HG02938 (cell line): ENCODE measurements at regions not wholly inside any gene's neighbourhood (a gene's known extent, or its start where the extent isn't known, plus 50 kb on each side); places are given as distances from the start of the nearest gene placed in this dataset.
"Not testable (repeated sequence)": the region's sequence is repeated elsewhere in the genome, so short reads cannot be mapped to it uniquely, and the experiment has no call there.

Source experiments
- ATAC-seq: cut with Tn5 transposase; IDR thresholded peaks from one replicate; pipeline ENCODE4 v1.9.1; 2021; ENCODE audit warnings: mild to moderate bottlenecking, moderate library complexity; ENCODE audit not compliant: unreplicated experiment

DNA sequence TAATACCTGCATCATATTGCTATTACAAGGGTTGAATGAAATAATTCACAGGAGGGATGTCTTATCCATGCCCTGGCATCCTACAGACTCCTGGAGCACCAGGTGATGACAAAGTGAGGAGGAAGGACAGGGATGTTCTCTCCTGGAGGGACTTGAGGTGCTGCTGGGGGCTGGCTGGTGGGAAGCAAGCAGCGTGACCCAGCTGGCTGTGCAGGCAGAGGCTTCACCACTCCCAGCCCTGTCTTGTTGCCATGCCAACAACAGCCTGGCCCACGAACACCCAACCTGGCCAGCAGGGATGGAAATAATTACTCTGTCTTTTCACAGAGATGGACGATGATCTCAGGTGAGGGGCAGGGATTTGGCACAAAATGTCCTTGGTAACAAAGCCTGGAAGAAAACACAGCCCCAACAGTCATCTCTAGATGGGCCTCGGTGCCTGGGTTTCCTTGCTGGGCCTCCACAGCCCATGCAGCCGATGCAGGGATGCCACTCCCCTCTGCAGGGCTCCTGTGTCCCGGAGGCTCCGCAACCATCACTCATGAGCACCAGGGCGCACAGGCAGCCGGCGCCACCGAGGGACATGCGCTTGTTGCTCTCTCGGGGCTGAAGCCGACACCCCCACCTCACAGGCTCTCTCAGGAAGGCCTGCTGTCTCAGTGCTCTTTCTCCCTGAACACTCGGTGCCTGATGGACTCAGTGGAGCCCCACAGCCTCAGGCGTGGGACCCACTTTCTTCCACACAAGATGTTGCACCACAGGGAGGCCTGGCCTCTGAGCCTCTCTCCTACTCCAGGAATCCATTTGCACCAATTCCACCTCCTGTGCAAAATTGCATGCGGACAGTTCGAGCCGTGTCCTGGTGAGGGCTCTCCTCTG, 205.9 kb downstream of the LAT start:
- ATAC-seq, result not testable (repeated sequence)

DNA sequence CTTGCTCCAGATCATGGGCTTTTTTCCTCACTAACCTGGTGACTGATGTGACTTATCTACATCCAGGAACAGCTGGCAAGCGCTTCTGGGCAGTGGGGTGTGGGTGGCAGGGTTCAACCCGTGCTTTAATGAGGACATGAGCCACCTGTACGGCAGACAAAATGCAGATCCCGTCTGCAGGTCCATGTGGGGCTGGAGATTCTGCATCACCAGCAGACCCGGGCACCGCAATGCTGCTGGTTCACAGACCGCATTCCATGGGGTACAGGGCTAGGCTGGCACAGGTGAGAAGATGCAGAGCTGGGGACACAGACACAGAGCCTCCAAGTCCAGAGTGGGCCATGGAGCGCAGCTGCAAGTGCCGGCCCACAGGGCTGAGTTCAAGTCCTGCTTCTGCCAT, 204.0 kb downstream of the LAT start:
- not testable (repeated sequence) for ATAC-seq

DNA sequence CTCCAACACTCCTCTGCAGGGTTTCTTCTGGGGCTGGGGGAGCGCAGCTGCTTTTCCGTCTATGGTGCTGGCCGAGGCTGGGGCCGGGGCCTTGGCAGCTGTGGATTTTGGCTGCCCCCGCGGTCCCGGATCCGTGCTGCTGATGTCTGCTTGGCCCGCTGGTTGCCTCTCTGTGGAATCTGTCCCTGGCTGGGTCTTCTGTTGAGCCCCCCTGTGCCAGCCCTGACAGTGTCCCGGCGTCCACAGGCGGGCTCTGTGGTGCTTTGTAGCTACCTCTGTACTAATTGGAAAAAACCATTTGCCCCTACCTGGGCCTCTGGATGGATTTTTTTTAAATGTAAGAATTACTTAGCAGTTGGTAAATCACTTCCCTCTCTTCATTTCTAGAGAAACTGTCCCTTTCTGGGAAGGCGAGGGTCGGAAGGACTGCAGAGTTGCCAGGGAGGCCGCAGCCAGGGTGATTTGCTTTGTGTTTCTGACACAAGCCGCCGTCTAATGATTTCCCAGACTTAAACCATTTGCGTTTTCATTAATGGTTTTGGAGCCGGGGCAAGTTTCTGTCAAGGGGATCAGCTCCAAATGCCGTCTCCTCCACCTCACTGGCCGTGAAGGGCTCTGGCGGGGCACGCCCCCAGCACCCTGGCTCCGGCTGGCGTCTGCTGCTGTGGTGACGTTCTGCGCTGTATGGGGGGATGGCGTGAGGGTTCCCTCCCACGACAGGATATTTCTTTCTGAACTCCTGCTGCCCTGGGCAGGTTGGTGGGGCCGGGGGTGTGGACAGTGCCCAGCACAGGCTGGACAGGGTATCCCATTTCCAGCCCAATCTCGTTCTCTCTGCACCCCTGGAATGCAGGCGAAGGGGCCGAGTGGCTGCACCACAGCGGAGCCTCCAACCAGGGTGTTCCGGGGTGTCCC, 201.7 kb downstream of the LAT start:
- not testable (repeated sequence) for ATAC-seq

DNA sequence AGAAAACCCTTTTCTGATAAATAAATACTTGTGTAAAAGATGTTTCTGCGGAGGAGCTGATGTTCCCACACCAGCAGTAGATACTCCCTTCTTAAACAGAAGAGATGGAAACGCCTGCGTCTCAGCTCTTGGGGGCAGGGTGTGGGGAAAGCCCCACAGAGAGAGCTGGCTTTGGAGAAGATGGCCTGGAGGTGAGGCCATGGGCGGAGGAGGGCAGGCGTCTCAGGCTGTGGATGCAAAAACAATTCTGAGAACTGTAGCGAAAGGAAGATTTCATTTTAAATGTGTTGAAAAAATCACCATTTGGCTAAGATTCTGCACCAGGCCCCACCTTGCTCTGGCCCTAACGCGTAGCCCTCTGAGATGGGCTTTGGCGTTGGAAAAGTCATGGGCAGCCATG, 201.0 kb downstream of the LAT start:
- ATAC-seq, result not testable (repeated sequence)

DNA sequence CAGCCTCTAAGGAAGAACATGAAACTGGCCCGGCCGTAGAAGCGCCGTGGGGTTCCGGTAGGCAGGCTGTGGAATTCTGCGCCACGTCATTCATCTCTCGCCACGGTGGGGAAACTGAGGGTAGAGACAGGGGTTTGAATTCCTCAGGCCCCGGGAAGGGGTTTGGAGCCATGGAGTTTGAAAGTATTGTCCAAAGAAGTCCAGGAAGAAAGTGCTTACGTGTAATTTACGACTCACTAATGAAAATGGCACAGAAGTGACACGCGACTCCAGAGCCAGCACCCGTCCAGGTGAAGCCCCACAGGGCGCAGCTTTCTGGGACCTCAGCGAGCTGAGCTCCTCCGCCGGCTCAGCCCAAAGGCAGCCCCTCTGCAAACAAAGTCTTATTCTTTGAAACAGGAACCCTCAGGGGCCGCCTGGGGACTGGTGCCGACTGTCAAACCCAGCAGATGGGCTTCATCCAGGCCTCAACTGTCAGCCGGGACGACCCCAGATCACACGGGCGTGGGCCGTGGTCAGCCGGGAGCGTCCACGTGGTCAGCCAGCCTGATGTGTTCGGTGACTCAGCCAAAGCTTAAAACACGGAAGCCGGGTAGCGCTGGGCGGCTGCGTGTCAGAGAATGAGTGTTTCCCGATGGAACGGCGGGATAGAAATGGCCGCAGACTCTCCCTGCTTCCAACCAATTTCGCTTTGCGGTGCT, 200.0 kb downstream of the LAT start:
- not testable (repeated sequence) for ATAC-seq

DNA sequence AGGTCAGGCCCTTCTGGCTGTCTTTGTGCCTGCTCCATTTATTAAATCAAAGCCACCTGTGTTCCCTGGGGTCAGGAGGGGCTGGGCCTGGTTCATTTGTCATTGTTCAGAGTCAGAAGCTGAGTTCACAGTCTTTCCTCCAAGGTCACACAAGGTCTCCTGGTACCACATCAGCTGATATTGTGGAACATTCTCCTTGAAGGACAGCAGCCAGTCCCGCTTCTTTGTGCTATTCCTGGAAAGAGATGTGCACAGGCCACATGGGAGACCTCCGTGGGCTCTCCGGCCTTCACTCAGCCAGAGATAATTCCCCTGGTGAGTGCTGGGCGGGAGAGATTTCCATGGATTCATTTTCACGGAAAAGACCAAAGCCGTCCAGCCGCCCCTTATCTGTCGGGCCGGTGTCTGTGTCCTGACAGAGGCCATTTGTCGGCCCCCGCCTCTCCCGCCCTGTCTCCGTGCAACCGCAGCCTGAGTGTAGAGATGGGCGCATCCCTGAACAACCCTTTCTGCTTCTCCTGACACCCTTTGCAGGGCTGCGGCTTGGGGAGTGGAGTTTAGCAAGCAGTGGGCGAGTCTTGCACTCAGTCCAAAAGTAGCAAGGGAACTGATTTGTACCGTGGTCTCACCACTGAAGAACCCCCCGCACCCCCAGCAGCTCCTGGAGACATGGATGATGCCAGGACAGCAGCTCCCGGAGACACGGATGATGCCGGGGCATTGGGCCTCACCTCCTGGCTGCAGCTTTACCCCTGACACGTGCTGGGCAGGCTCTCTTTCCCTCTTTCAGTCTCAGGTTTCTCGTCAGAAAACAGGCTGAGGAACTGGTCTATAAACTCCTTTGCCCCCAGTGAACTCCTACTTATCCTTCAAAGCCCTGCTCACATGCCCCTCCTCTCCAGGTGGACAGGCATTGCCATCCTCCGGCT, 198.4 kb downstream of the LAT start:
- ATAC-seq, result not testable (repeated sequence)

DNA sequence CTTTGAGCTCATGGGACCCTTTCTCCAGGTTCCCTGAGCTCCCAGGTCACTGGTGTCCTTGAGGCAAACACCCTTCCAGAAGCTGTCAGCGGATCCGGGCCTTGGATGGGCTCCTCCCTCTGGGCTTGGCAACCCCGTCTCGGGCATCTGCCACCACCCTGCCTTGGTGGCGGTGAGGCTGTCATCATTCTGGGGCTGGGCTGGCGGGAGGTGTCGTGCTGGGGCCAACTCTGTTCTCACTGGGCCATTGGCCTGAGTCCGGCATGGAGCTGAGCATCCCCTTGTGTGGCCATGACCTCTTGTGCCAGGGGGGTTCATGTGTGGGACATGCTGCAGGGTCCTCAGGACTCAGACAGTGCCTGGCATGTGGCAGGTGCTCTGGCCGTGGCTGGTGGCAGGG, 197.6 kb downstream of the LAT start:
- ATAC-seq, result no peak

DNA sequence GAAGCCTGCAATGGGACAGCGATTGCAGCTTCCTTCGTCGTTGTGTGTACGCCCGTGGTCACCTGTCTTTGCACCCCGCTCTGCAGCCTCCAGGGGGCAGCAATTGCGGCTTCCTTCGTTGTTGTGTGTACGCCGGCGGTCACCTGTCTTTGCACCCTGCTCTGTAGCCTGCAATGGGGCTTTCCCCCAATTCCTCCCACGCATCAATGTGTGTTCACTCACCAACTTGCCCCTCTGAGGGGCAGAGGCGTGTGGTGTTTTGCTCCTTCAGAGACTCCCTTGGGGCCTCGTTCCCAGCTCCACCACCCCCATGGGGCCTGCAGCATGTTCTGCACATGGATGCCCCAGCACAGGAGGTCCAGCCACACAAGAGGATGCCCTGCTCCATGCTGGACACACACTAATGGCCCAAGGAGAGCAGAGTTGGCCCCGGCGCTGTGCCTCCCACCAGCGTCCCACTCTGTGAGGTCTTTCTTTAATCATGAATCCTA, 197.1 kb downstream of the LAT start:
- ATAC-seq, result not testable (repeated sequence)

DNA sequence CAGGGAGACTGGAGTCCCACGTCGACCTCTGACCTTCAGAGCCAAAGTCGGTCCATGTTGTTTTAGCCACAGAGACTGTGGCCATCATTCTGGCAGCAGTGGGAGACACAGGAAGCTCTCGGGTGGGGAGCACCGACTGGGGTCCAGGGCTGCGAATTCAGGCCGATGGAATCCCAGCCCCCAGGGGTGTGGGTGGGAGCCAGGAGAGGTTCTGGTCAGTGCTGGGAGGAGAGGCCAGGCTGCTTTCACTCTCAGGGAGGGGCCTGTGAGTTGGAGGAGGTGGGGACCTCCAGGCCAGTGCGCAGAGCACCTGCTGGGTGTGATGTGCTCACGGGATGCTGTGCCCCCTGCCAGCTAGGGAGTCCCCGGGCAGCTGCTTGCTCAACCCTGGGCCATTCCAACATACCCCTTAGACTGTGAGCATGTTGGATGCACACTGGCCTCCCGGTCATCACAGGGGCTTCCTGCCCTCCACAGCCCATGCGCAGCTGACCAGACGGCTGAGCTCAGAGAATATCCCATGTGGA, 196.5 kb downstream of the LAT start:
- ATAC-seq, result not testable (repeated sequence)

DNA sequence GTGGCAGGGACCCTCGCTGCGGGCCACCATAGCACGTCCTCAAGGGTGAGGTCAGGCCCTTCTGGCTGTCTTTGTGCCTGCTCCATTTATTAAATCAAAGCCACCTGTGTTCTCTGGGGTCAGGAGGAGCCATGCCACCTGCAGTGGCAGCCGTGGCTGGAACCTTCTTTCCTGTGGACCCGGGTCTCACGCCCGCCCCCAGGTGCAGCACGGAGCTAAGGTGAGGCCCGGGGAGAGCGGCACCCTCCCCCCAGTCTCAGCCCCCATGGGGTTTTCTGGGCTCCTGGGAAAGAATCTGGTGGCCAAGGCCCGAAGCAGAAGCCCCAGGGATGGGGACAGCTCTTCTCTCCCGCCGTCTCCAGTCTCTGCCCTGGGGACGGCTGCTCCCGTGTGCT, 195.4 kb downstream of the LAT start:
- ATAC-seq, result not testable (repeated sequence)

DNA sequence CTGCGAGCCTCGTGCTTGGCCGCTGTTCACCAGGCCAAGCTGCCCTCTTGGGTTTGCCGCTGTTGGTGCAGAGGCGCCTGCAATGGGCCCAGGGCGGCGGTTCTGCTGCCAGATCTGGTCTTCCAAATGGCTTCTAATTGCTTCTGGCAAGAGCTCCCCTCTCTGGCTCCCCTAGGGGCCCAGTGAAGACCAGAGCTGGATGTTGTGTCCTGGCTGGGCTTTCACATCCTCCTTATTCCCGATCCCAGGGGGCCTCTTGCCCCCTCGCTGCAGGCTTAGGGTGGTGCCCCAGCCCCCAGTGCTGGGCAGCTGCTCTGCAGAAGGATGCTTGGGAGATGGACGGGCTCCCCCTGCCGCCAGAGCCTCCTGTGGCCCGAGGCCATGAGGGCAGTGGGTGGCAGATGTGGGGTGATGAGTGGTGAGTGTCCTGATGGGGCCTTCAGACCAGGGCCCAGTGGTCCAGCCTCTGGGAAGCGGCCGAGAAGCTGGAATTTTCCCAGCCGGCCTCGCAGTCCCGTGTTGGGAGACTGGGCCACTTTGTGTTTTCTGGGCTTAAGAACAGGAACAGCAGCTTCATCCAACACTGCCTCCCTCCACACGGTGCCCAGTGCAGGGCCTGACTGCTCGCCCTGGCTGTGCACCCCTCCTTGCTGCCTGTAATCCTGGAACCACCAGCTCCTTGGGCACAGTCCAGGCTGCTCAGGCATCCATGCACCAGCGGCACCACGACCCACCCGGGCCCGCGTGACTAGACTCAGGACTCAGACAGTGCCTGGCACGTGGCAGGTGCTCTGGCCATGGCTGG, 194.8 kb downstream of the LAT start:
- not testable (repeated sequence) for ATAC-seq

DNA sequence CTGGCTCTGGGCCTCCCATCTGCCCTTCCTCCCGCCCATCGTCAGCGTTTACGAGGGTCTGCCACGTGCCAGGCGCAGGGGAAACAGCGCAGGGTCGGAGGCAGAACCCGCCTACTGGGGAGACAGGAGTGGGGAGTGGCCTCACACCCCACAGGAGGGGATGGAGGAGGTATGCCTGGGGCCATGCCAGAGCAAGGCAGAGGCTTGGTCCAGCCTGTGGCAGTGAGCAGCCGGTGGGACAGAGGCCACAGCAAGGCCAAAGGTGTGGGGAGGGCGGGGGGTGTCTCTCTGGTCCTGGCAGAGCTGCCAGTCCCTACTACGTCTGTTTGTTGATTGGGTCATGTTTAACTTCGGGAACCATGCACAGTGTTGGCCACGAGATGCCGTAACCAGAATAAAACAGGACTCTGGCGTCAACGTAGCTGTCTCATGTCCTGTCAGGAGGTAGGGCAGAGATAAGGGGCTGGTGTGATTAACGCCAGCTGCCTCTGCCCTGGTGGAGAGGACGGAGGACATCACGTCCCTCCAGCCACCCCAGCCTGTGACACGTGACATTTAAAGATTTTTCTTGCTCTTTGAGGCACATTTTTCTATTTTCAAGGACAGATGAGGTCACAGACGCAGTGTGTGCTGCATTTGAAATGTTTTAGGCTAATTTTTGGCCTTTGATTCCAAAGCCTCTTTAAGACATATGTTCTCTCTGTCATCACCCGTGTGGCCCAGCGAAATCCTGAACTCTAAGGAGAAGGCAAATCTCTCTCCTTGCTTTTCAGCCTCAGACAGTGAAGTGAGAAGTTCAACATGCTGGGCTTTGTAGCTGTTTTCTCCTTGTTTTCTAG, 193.3 kb downstream of the LAT start:
- not testable (repeated sequence) for ATAC-seq

DNA sequence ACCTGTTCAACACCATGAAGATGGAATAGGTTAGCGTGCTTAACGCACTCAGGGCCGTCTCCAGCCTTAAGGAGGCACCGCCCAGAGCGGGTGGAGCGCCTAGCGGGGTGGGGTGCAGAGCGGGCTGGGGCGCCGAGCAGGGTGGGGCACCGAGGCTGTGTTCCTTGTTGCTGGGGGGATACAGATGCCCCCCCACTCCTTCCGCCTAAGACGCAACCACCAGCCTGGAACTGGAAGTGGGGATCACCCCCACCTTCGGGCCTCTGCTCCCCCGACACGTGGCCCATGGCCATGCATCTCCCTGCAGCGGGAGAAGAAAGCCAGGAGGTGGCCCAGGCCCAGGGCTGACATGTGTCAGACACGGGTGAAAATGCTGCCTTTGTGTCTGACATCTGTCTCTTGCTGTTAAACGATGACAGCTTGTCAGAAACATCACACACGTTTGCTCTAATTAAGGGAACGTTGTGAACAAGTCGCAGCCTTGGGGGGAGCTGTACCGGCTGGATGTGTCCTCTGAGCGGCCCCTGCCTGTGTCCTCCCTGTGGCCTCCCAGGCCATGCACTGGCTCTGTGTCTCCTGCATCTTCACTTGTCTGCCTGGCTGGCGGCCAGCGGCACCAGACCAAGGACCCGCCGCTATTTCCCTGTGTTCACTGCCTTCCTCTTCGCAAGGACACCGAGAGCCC, 192.5 kb downstream of the LAT start:
- not testable (repeated sequence) for ATAC-seq

DNA sequence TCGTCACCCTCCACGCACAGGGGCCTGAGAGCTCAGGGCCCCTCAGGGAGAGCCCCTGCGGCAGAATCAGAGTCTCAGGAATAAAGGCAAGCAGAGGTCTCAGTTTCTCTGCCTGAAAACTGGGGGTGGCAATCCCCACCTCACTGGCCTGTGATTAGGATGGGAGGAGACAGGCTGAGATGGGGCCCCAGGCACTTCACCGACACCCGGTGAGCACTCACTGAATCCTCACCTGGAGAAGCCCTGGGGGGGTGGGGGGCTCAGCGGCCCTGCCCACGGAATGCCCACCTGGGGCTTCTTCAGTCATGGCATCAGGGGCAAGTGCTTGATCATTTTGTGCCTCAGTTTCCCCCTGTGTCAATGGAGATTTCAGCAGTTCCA, 192.0 kb downstream of the LAT start:
- ATAC-seq, result not testable (repeated sequence)

DNA sequence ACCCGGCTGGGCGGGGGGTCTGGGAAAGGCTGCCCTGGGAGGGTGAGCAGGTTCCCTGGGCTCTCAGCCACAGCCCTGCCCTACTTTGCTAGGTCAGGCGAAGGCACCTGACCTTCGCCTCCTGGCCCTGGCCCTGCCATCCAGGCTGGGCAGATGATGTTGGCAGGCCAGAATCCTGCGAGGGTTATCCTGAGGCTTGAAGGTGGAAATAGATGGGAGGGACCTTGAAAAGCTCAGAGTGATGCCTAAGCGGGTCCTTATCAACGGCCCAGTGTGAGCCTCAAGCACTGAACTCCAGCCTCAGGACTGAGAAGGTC, 191.3 kb downstream of the LAT start:
- not testable (repeated sequence) for ATAC-seq

DNA sequence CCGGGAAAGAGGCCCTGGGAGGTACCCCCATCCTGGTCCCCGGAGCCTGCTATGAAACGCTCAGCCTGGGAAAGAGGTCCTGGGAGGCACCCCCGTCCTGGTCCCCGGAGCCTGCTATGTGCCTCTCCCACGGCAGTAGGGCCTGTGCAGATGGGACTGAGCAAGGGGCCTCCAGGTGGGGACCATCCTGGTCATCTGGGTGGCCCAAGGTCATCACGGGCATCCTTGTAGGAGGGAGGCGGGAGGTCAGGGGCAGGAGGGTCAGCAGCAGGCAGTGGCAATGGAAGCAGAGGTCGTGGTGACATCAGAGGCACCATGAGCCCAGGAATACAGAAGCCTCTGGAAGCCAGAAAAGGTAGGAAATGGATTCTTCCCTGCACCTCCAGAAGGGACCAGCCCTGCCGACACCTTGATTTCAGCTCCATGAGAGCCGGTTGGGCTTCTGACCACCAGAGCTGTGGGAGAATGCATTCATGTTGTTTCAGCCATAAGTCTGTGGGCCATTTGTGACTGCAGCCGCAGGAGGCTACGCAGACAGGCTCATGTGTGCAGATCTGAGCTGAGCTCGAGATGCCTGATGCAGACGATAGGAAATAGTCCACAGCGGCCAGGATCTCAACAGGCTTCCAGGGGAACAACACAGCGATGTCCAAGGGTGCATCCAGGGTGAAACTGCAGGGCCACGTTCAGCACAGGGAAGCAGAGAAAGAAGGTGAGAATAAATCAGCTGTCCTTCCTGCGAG, 190.7 kb downstream of the LAT start:
- not testable (repeated sequence) for ATAC-seq
